Tibial nerve (tissue), 4 donors: ENCODE measurements at regions not wholly inside any gene's neighbourhood (a gene's known extent, or its start where the extent isn't known, plus 50 kb on each side); places are given as distances from the start of the nearest gene placed in this dataset.

ENCODE experiments used
- DNase-seq, 2 donors: peaks; one replicate each; pipeline ENCODE4 v3.0.0-alpha.2; 2019; ENCODE audit warnings: low spot score in 2 of 2
- H3K27ac ChIP-seq, 4 donors: fragments of 200-600 bp; sonication (generic) in 3 of 4; one replicate each; pipeline ENCODE4 v1.5.1; 2017 to 2019; ENCODE audit warnings: mild to moderate bottlenecking in 1 of 4
- H3K27me3 ChIP-seq, 2 donors: fragments of 200-600 bp; sonication (generic) in 1 of 2; one replicate each; pipeline versions ENCODE4 v1.5.1 to v1.6.0; 2017 to 2019
- H3K36me3 ChIP-seq, 3 donors: fragments of 200-600 bp; sonication (generic); one replicate each; pipeline ENCODE4 v1.5.1; 2018 to 2019
- H3K4me1 ChIP-seq, 4 donors: fragments of 200-600 bp; sonication (generic) in 3 of 4; one replicate each; pipeline ENCODE4 v1.5.1; 2017 to 2019
- H3K4me3 ChIP-seq, 4 donors: fragments of 200-600 bp; sonication (generic) in 3 of 4; one replicate each; pipeline ENCODE4 v1.5.1; 2017 to 2019; ENCODE audit warnings: mild to moderate bottlenecking in 1 of 4, moderate library complexity in 1 of 4
- H3K9me3 ChIP-seq, 4 donors: fragments of 200-600 bp; sonication (generic) in 3 of 4; one replicate each; pipeline ENCODE4 v1.5.1; 2017 to 2019
- CTCF ChIP-seq, 5 experiments: fragments of 200-600 bp in 3 of 5; fragments of 450-650 bp in 2 of 5; sonication (generic) in 3 of 5; IDR thresholded peaks; one replicate each; pipeline ENCODE4 v1.5.1; 2016 to 2019; ENCODE audit warnings: antibody characterized with exemption in 5 of 5, mild to moderate bottlenecking in 3 of 5, moderate library complexity in 2 of 5
- EP300 ChIP-seq, 2 donors: sonication (generic); formaldehyde crosslinking; IDR thresholded peaks; one replicate each; pipeline ENCODE4 v1.6.1; 2017; ENCODE audit warnings: antibody characterized with exemption in 2 of 2, mild to moderate bottlenecking in 1 of 2
- POLR2A ChIP-seq, 2 donors: fragments of 450-650 bp; IDR thresholded peaks; one replicate each; pipeline ENCODE4 v1.6.1; 2017; ENCODE audit warnings: antibody characterized with exemption in 2 of 2, mild to moderate bottlenecking in 2 of 2, moderate library complexity in 2 of 2
- WGBS, 2 donors: methylation state at CpG; one replicate each; pipeline ENCODE4 v1.1.5; 2018; 5-methylcytosine and 5-hydroxymethylcytosine counted together

DNA sequence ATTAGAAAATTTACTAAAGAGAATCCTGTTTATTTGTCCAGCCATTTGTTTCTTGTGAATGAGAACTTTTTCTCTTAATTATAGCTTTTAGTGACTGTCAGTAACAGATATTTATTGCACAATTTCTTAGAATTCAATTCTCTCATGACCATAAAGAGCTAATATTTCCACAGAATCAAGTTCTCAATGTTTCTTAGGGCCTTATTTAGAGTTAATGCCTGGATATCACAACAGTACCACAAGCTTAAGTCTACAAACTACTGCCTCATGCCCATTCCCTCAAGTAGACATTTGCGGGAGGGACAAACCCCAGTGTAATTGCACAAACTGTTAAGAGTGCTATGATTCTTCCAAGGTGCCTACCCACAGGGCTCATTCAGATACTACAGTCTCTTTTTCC is 199.7 kb upstream of the POU2AF2 start:
- TF ChIP-seq EP300 (IDR thresholded peaks at IDR 0.05) (no peak), POLR2A (IDR thresholded peaks at IDR 0.05) (no peak), CTCF (IDR thresholded peaks at IDR 0.05) (no peak)
- Histone ChIP-seq H3K4me3 (no peak overlapping the region), H3K4me1 (peaks cover 0 to 14% (median 0%) of the 10 kb centered on the region in 4 donors), H3K27me3 (no peaks in the 10 kb centered on the region), H3K27ac (peak overlapping the region in 1 of 4 donors; percentile 21), H3K36me3 (no peaks in the 10 kb centered on the region), H3K9me3 (no peaks in the 10 kb centered on the region)
- DNase-seq, result no peak
- 79 to 84% methylated on average over 1 of the region's 1 CpG for WGBS, 2 donors

GRCh38 chr11:111045407-111045803 is 200.1 kb upstream of the POU2AF2 start:
- Histone ChIP-seq H3K27ac (peak overlapping the region in 2 of 4 donors; percentile 21 to 41), H3K9me3 (no peaks in the 10 kb centered on the region), H3K36me3 (no peaks in the 10 kb centered on the region), H3K4me3 (no peak overlapping the region), H3K27me3 (no peaks in the 10 kb centered on the region), H3K4me1 (peaks cover 0 to 14% (median 0%) of the 10 kb centered on the region in 4 donors)
- no peak for DNase-seq
- TF ChIP-seq POLR2A (IDR thresholded peaks at IDR 0.05) (no peak), EP300 (IDR thresholded peaks at IDR 0.05) (no peak), CTCF (IDR thresholded peaks at IDR 0.05) (no peak)

GRCh38 chr11:111044751-111045406 is 200.6 kb upstream of the POU2AF2 start:
- peak overlapping the region in 2 of 4 donors; percentile 21 to 41 for H3K27ac ChIP-seq
- no peaks in the 10 kb centered on the region for H3K36me3 ChIP-seq
- H3K9me3 ChIP-seq, result no peaks in the 10 kb centered on the region
- H3K4me3 ChIP-seq, result no peak overlapping the region
- WGBS, 2 donors, result 85 to 93% methylated on average over 6 of the region's 6 CpGs
- H3K27me3 ChIP-seq, result no peaks in the 10 kb centered on the region
- no peak for DNase-seq
- TF ChIP-seq POLR2A (IDR thresholded peaks at IDR 0.05) (no peak), EP300 (IDR thresholded peaks at IDR 0.05) (no peak), CTCF (IDR thresholded peaks at IDR 0.05) (no peak)
- H3K4me1 ChIP-seq, result peaks cover 0 to 14% (median 0%) of the 10 kb centered on the region in 4 donors

DNA sequence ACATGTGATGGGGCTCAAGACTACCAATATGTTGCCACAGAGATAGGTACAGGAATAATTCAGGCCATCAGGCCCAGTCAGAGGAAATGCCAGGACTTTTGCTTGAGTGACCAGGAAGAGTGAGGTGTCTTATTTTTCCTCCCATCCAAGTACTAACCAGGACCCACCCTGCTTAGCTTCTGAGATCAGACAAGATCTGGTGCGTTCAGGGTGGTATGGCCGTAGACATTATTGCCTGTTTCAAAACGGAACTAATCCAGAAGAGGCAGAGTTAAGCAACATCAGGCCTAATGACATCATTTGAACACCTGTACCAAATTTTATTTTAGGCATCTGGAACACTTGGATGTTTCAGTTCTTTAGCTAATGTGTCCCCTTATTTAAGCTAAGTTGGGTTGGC is 205.5 kb upstream of the POU2AF2 start:
- no peak overlapping the region for H3K27ac ChIP-seq
- H3K9me3 ChIP-seq, result no peaks in the 10 kb centered on the region
- no peaks in the 10 kb centered on the region for H3K27me3 ChIP-seq
- no peak for DNase-seq
- TF ChIP-seq EP300 (IDR thresholded peaks at IDR 0.05) (no peak), POLR2A (IDR thresholded peaks at IDR 0.05) (no peak), CTCF (IDR thresholded peaks at IDR 0.05) (no peak)
- WGBS, 2 donors, result 83% methylated on average over 3 of the region's 3 CpGs
- H3K4me3 ChIP-seq, result no peak overlapping the region
- peaks cover 0 to 4% (median 0%) of the 10 kb centered on the region in 4 donors for H3K4me1 ChIP-seq
- no peaks in the 10 kb centered on the region for H3K36me3 ChIP-seq

DNA sequence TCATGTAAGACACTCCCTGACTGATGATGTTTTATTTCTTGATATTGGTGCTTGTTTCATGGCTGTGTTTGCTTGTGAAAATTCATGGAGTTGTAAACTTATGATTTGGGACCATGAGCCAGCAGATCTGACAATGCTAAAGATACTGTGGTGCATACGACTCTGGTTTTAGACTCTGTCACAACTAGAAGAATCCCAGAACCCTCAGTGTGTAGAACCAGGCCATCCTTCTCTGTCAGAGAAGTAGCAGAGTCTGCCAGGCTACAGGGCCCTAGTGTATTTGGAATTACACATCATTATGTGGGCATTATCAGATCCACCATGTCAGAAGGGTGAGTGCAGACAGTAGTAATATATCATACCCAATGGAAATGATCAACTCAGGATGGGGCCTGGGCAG is 209.8 kb upstream of the POU2AF2 start:
- Histone ChIP-seq H3K27ac (no peak overlapping the region), H3K4me1 (no peaks in the 10 kb centered on the region), H3K27me3 (no peaks in the 10 kb centered on the region), H3K36me3 (no peaks in the 10 kb centered on the region), H3K4me3 (no peak overlapping the region), H3K9me3 (peaks cover 0 to 8% (median 0%) of the 10 kb centered on the region in 4 donors)
- TF ChIP-seq EP300 (IDR thresholded peaks at IDR 0.05) (no peak), POLR2A (IDR thresholded peaks at IDR 0.05) (no peak), CTCF (IDR thresholded peaks at IDR 0.05) (no peak)
- DNase-seq, result no peak
- 76 to 94% methylated on average over 1 of the region's 1 CpG for WGBS, 2 donors
